ENCODE measurements at regions not wholly inside any gene's neighbourhood (a gene's known extent, or its start where the extent isn't known, plus 50 kb on each side); places are given as distances from the start of the nearest gene placed in this dataset.

- TF ChIP-seq GATA3 (IDR thresholded peaks at IDR 0.05; ENCODE audit: low read depth, low read length) (no peak), GATA2 (IDR thresholded peaks at IDR 0.05; ENCODE audit: low read depth, low read length) (no peak)
These were observed 301.6 kb downstream of the CYP26B1 start for GRCh38 chr2:71846072-71846471.
